ENCODE measurements at regions not wholly inside any gene's neighbourhood (a gene's known extent, or its start where the extent isn't known, plus 50 kb on each side); places are given as distances from the start of the nearest gene placed in this dataset.
A peak's percentile ranks its signal among the peaks of the same experiment; 100 is the strongest.
"Not testable (repeated sequence)": the region's sequence is repeated elsewhere in the genome, so short reads cannot be mapped to it uniquely, and the experiment has no call there.

GRCh38 chr13:39928261-39928660 is 272.8 kb downstream of the COG6 start:
- in situ Hi-C loops (cut with HindIII; ENCODE audit: low sequenced_read_pairs): no loop called here
- DNase-seq (ENCODE audit: low spot score): no peak

GRCh38 chr13:39929583-39929982 is 274.1 kb downstream of the COG6 start:
- in situ Hi-C loops (cut with HindIII; ENCODE audit: low sequenced_read_pairs): no loop called here
- no peak for DNase-seq (ENCODE audit: low spot score)

GRCh38 chr13:39930060-39930459 is 274.6 kb downstream of the COG6 start:
- DNase-seq (ENCODE audit: low spot score): no peak
- in situ Hi-C loops (cut with HindIII; ENCODE audit: low sequenced_read_pairs): no loop called here

GRCh38 chr13:39930544-39931444 is 275.3 kb downstream of the COG6 start:
- DNase-seq (ENCODE audit: low spot score): no peak
- in situ Hi-C loops (cut with HindIII; ENCODE audit: low sequenced_read_pairs): no loop called here

GRCh38 chr13:39931505-39931904 is 276.0 kb downstream of the COG6 start:
- in situ Hi-C loops (cut with HindIII; ENCODE audit: low sequenced_read_pairs): no loop called here
- DNase-seq (ENCODE audit: low spot score): no peak

GRCh38 chr13:39932514-39932913 is 277.1 kb downstream of the COG6 start:
- in situ Hi-C loops (cut with HindIII; ENCODE audit: low sequenced_read_pairs); DNase-seq (ENCODE audit: low spot score): not testable (repeated sequence)

GRCh38 chr13:39935155-39935554 is 279.7 kb downstream of the COG6 start:
- DNase-seq (ENCODE audit: low spot score): no peak
- in situ Hi-C loops (cut with HindIII; ENCODE audit: low sequenced_read_pairs): no loop called here

- in situ Hi-C loops (cut with HindIII; ENCODE audit: low sequenced_read_pairs): no loop called here
- DNase-seq (ENCODE audit: low spot score): no peak
Measured at GRCh38 chr13:39938596-39938995, 283.1 kb downstream of the COG6 start.

- no peak for DNase-seq (ENCODE audit: low spot score)
- in situ Hi-C loops (cut with HindIII; ENCODE audit: low sequenced_read_pairs): no loop called here
Measured at GRCh38 chr13:39941236-39941635, 285.8 kb downstream of the COG6 start.

- no peak for DNase-seq (ENCODE audit: low spot score)
- in situ Hi-C loops (cut with HindIII; ENCODE audit: low sequenced_read_pairs): no loop called here
Measured at GRCh38 chr13:39941911-39942551, 286.6 kb downstream of the COG6 start.

- in situ Hi-C loops (cut with HindIII; ENCODE audit: low sequenced_read_pairs): no loop called here
- peak; percentile 27 for DNase-seq (ENCODE audit: low spot score)
Measured at GRCh38 chr13:39942552-39943273, 287.3 kb downstream of the COG6 start.

- in situ Hi-C loops (cut with HindIII; ENCODE audit: low sequenced_read_pairs): no loop called here
- no peak for DNase-seq (ENCODE audit: low spot score)
Measured at GRCh38 chr13:39943711-39944110, 288.2 kb downstream of the COG6 start.

- in situ Hi-C loops (cut with HindIII; ENCODE audit: low sequenced_read_pairs): no loop called here
- DNase-seq (ENCODE audit: low spot score): no peak
Measured at GRCh38 chr13:39945226-39945625, 289.8 kb downstream of the COG6 start.

- no peak for DNase-seq (ENCODE audit: low spot score)
- in situ Hi-C loops (cut with HindIII; ENCODE audit: low sequenced_read_pairs): no loop called here
Measured at GRCh38 chr13:39946769-39947168, 291.3 kb downstream of the COG6 start.

GRCh38 chr13:39951301-39951700 is 295.8 kb downstream of the COG6 start:
- in situ Hi-C loops (cut with HindIII; ENCODE audit: low sequenced_read_pairs): no loop called here
- DNase-seq (ENCODE audit: low spot score): no peak

GRCh38 chr13:39952249-39953233 is 297.1 kb downstream of the COG6 start:
- in situ Hi-C loops (cut with HindIII; ENCODE audit: low sequenced_read_pairs): no loop called here
- DNase-seq (ENCODE audit: low spot score): no peak

GRCh38 chr13:39954476-39954875 is 299.0 kb downstream of the COG6 start:
- in situ Hi-C loops (cut with HindIII; ENCODE audit: low sequenced_read_pairs): no loop called here

GRCh38 chr13:39955560-39955959 is 300.1 kb downstream of the COG6 start:
- in situ Hi-C loops (cut with HindIII; ENCODE audit: low sequenced_read_pairs): no loop called here
- DNase-seq (ENCODE audit: low spot score): no peak

More at GRCh38 chr13:39954476-39954875, 299.0 kb downstream of the COG6 start:
- DNase-seq (ENCODE audit: low spot score): no peak

GRCh38 chr13:39956036-39956435 is 300.6 kb downstream of the COG6 start:
- in situ Hi-C loops (cut with HindIII; ENCODE audit: low sequenced_read_pairs): no loop called here
- DNase-seq (ENCODE audit: low spot score): no peak
